HG03460 (cell line): ENCODE measurements at regions not wholly inside any gene's neighbourhood (a gene's known extent, or its start where the extent isn't known, plus 50 kb on each side); places are given as distances from the start of the nearest gene placed in this dataset.

Experiments used
- ATAC-seq: cut with Tn5 transposase; IDR thresholded peaks from one replicate; pipeline ENCODE4 v1.9.1; 2021; ENCODE audit not compliant: unreplicated experiment

DNA sequence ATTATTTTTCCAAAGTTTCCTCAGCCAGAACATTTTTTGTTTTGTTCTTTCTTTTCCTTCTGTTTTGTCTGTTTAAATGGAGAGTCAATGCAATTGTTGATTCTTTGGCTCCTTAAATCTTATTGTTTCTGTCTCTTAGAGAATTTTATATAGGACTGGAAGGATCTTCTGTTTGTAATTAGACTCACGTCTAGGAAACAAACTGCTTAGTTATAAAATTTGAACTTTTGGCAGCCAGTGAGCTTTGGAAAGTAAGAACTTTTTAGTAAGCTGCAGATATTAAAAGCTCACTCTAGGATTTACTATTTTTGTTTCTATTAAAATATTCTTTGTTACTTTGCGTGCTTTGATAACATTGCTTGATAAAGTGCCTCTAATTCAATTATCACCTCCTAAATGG is 109.8 kb upstream of the HNRNPU start:
- ATAC-seq, result no peak

GRCh38 chr1:244971552-244972216 is 107.3 kb upstream of the HNRNPU start:
- no peak for ATAC-seq

DNA sequence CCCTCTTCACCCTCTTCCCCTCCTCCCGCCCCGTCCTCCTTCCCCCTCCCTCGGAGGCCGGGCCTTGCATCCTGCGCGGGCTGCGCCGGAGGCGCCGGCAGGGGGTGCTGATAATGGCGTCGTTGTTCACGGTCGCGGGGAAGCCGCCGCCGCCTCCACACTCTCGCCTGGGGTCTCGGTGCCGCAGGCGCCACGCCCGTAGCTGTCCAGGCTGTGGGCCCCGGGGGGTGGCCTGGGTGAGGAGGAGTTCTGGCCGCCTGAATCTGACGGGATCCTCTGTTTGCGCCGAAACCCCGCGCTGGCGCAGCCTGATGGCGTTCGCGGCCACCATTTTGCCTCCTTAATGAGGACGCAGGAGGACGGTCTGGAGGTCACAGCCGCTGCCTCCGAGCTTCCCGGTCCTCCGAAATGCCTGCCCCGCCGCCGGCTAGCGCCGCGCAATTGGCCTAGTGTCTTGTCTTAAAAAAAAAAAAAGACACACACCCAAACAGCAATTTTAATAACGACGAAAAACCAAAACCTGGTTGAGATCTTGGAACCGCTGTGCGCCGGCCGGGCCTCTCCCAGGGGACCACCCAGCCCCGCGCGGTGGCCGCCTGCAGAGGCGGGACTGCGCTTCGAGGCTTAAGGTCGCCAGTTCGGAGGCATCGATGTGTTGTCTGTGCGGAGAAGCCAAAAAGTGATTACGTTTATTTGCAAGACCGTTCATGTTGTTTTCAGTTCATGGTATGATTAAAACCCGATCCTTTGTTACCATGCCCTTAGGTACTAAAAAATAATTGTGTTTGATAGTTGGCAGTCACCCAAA is 106.6 kb upstream of the HNRNPU start:
- ATAC-seq, result peak; percentile 73

GRCh38 chr1:244970236-244970743 is 105.9 kb upstream of the HNRNPU start:
- peak; percentile 63 for ATAC-seq

GRCh38 chr1:244969355-244970235 is 105.3 kb upstream of the HNRNPU start:
- ATAC-seq, result peak; percentile 20

DNA sequence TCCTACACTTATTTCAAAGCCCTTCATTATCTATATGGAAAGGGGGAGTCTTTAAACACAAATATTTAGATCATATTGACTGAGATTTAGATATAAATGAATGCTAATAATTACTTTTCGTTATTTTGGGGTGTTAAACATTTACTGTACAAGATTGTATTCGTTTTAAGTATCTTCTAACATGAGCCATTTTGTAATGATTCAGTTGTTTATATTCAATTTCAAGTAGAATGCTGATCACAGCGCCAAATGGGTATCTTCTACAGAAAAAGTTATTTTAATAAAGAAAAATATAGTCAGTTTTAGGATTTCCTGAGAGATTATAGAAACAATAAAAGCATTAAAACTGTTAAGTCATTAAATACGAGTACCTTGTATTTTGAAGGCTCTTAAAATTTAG is 104.5 kb upstream of the HNRNPU start:
- no peak for ATAC-seq

DNA sequence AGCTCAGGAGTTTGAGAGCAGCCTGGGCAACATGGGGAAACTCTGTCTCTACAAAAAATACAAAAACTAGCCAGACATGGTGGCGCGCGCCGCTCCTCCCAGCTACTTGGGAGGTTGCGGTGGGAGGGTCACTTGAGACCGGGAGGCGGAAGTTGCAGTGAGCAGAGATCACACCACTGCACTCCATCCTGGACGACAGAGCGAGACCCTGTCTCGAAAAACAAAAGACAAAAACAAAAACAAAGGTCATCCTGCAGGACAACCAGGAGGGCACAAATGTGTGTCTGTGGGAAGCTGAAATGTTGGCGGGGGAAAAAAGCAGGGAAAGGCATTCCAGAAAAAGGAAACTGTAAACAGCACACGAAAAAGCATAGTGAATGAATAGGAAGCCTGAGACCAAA is 104.1 kb upstream of the HNRNPU start:
- no peak for ATAC-seq

- no peak for ATAC-seq
These were observed 102.8 kb upstream of the HNRNPU start for GRCh38 chr1:244967159-244967558.

GRCh38 chr1:244965185-244966030 is 101.1 kb upstream of the HNRNPU start:
- ATAC-seq, result no peak

- ATAC-seq, result no peak
These were observed 100.0 kb upstream of the HNRNPU start for GRCh38 chr1:244964112-244964971.

DNA sequence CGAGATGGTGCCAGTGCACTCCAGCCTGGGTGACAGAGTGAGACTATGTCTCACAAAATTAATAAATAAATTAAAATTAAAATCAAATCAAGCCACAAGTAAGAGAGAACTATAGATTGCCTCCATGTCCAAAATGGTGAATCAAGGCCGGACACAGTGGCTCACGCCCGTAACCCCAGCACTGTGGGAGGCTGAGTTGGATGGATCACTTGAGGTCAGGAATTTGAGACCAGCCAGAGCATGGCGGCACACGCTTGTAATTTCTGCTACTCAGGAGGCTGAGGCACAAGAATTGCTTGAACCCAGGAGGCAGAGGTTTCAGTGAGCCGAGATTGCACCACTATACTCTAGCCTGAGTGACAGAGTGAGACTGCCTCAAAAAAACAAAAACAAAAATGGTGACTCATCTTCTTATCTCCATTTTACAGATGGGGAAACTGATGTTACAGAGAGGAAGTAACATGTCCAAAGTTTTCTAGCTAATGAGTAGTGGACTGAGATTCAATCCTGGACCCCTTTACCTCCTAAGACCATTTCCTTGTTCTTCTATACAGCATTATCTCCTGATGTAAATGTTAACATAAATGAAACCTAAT is 99.0 kb upstream of the HNRNPU start:
- ATAC-seq, result no peak

DNA sequence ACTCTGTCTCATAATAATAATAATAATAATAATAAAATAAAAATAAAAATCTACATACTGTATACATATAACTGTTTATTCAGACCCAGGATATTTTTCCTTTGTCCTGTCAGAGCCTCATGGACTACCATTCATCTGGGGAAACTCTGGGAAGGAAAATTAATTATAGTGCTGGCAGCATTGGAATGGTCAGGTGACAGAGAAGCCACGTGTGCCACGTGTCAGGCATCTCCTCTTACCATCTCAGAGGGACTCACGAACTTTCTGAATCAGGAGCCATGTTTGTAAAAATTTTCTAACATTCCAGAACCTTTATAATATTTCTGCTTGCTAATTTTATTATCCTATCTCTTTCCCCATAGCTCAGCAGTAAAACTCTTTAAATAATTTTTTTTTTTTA is 97.8 kb upstream of the HNRNPU start:
- ATAC-seq, result no peak

GRCh38 chr1:244960904-244961303 is 96.6 kb upstream of the HNRNPU start:
- no peak for ATAC-seq

DNA sequence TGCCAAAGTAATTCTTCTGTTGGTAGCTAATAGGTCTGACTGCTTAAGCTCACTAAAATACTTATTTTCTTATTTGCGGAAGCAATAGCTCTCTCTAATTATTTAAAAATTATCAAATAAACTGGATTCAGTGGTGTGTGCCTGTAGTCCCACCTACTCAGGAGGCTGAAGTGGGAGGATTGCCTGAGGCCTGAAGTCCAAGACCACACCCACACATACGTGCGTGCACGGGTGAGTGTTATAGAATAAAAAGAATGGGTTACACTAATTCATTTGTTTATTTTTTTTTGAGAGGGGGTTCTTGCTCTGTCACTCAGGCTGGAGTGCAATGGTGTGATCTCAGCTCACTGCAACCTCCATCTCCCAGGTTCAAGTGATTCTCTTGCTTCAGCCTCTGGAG is 94.2 kb upstream of the HNRNPU start:
- ATAC-seq, result no peak

DNA sequence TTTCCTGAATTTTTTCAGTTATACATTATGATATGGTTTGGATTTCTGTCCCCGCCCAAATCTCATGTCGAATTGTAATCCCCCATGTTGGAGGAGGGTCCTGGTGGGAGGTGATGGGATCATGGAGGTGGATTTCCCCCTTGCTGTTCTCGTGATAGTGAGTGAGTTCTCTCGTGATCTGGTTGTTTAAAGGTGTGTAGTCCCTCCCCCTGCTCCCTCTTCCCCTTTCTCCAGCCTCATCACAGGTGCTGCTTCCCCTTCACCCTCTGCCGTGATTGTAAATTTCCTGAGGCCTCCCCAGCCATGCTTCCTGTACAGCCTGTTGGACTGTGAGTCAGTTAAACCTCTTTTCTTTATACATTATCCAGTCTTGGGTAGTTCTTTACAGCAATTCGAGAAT is 93.2 kb upstream of the HNRNPU start:
- no peak for ATAC-seq

GRCh38 chr1:244957122-244957521 is 92.8 kb upstream of the HNRNPU start:
- no peak for ATAC-seq

- ATAC-seq, result no peak
These were observed 91.3 kb upstream of the HNRNPU start for GRCh38 chr1:244955661-244956060.

- ATAC-seq, result no peak
These were observed 90.0 kb upstream of the HNRNPU start for GRCh38 chr1:244954359-244954758.

DNA sequence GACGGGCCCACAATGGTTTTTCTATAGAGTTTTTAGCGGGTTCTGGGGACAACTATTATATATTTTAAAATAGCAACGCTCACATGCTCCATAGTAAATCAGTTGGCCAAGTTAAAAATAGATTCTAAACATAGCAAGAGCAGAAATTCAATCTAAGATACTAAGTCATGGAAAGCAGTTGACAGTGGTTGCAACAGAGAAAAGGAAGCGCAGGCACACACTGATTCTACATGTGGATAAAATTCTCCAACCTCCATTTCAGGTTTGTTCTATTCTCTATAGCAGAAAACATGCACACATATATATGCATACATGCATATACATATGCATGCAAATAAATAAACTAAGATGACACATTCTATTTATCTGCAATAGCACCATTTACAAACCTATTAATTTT is 89.6 kb upstream of the HNRNPU start:
- no peak for ATAC-seq
